ENCODE measurements at regions not wholly inside any gene's neighbourhood (a gene's known extent, or its start where the extent isn't known, plus 50 kb on each side); places are given as distances from the start of the nearest gene placed in this dataset.

DNA sequence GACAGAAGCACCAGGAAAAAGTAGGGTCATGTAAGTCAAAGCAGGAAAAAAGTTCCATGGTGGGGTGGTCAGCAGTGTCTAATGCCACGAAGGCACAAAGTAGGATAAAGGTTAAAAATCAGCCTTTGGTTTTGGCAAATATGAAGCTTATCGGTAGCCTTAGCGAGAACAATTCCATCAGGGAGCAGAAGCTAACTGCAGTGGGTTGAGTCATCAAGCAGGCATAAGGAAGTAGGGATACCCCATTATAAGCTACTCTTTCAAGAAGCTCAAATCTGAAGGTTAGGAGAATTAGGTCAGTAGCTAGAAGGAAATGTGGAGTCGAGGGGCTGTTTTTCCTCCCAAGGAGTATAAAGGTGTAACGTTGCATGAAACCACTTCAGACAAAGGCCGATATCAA is 57.5 kb upstream of the USPL1 start:
- H3K36me3 ChIP-seq = no peaks in the 10 kb centered on the region
- no peak overlapping the region for H3K4me3 ChIP-seq
- DNase-seq (ENCODE audit: low spot score in 2 of 2) = no peak
- no peak overlapping the region for H3K27ac ChIP-seq
- H3K27me3 ChIP-seq = no peaks in the 10 kb centered on the region
- WGBS, 2 donors = 75 to 85% methylated on average over 6 of the region's 6 CpGs
- TF ChIP-seq, protein P1, sequence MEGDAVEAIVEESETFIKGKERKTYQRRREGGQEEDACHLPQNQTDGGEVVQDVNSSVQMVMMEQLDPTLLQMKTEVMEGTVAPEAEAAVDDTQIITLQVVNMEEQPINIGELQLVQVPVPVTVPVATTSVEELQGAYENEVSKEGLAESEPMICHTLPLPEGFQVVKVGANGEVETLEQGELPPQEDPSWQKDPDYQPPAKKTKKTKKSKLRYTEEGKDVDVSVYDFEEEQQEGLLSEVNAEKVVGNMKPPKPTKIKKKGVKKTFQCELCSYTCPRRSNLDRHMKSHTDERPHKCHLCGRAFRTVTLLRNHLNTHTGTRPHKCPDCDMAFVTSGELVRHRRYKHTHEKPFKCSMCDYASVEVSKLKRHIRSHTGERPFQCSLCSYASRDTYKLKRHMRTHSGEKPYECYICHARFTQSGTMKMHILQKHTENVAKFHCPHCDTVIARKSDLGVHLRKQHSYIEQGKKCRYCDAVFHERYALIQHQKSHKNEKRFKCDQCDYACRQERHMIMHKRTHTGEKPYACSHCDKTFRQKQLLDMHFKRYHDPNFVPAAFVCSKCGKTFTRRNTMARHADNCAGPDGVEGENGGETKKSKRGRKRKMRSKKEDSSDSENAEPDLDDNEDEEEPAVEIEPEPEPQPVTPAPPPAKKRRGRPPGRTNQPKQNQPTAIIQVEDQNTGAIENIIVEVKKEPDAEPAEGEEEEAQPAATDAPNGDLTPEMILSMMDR (IDR thresholded peaks at IDR 0.05) = no peak
- TF ChIP-seq POLR2A (IDR thresholded peaks at IDR 0.05) = no peak
- no peak for TF ChIP-seq EP300 (IDR thresholded peaks at IDR 0.05)
- H3K4me1 ChIP-seq = no peaks in the 10 kb centered on the region
- H3K9me3 ChIP-seq = no peaks in the 10 kb centered on the region

DNA sequence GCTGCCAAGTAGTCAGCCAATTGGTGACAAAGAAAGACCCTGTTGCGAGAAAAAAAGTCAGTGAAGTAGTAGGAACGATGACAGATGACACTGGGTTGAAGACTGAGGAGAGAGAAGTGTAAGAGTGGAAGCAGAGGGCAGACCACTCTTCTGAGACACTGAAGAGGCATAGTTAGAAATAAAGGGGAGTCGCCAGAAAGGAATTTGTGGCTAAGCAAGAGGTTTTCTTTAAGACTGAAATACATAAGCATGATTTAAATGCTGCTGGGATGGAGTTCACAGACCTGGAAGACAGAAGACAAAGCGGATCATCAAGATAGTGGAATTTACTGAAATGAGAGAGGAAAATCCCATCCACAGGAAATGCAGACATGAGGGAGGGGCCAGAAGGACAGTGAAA is 56.2 kb upstream of the USPL1 start:
- no peak for TF ChIP-seq POLR2A (IDR thresholded peaks at IDR 0.05)
- TF ChIP-seq, protein P1 (IDR thresholded peaks at IDR 0.05) = no peak
- no peak for TF ChIP-seq EP300 (IDR thresholded peaks at IDR 0.05)
- no peak overlapping the region for H3K27ac ChIP-seq
- no peaks in the 10 kb centered on the region for H3K4me1 ChIP-seq
- 83% methylated on average over 4 of the region's 4 CpGs for WGBS, 2 donors
- H3K27me3 ChIP-seq = no peaks in the 10 kb centered on the region
- no peaks in the 10 kb centered on the region for H3K36me3 ChIP-seq
- H3K9me3 ChIP-seq = no peaks in the 10 kb centered on the region
- H3K4me3 ChIP-seq = no peak overlapping the region
- no peak for DNase-seq (ENCODE audit: low spot score in 2 of 2)

DNA sequence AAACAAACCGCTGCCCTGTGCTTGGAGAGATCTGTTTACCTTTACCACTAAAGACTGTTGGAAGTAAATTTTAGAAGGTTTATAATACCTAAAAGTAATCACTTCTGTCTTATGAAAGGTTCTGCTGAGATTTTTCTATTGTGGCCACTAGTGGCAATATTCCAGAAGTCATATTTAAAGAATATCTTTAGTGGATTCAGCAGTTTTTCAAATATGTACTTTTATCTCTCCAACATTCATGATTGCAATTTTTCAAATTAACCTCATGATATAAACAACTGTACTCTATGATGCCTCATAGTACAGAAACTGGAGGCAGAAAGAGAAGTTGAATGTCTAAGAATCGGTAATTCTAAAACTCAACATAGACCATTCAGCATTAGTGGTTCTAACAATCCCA is 53.2 kb upstream of the USPL1 start:
- H3K4me1 ChIP-seq = peaks cover 0 to 3% (median 0%) of the 10 kb centered on the region in 4 donors
- no peaks in the 10 kb centered on the region for H3K27me3 ChIP-seq
- DNase-seq (ENCODE audit: low spot score in 2 of 2) = no peak
- H3K9me3 ChIP-seq = no peaks in the 10 kb centered on the region
- no peaks in the 10 kb centered on the region for H3K36me3 ChIP-seq
- no peak overlapping the region for H3K27ac ChIP-seq
- H3K4me3 ChIP-seq = no peak overlapping the region
- WGBS, 2 donors = 71 to 91% methylated on average over 2 of the region's 2 CpGs
- TF ChIP-seq, protein P1 (IDR thresholded peaks at IDR 0.05) = no peak
- TF ChIP-seq POLR2A (IDR thresholded peaks at IDR 0.05) = no peak
- no peak for TF ChIP-seq EP300 (IDR thresholded peaks at IDR 0.05)

DNA sequence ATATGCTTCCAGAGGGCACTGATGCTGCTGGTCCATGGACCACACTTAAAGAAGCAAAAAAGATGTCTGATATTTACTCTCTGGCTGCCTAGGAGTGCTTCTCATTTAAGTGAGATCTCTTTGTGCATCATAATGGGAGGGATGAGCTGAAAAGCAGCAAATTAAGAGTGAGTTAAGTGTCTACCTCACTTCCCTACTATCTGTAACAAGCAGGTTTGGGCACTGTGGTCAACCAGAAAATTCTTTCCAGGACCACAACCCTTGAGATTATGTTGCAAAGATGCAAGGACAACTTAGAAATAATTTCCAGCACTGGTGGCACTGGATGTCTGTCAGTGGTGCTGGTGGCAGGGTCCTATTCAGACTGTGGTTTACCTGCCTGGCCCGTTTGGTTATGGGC is 52.1 kb upstream of the USPL1 start:
- peaks cover 0 to 15% (median 0%) of the 10 kb centered on the region in 4 donors for H3K4me1 ChIP-seq
- no peak for DNase-seq (ENCODE audit: low spot score in 2 of 2)
- no peak overlapping the region for H3K4me3 ChIP-seq
- no peaks in the 10 kb centered on the region for H3K27me3 ChIP-seq
- no peak overlapping the region for H3K27ac ChIP-seq
- TF ChIP-seq, protein P1 (IDR thresholded peaks at IDR 0.05) = no peak
- no peak for TF ChIP-seq POLR2A (IDR thresholded peaks at IDR 0.05)
- no peak for TF ChIP-seq EP300 (IDR thresholded peaks at IDR 0.05)
- 67 to 100% methylated on average over 1 of the region's 1 CpG for WGBS, 2 donors
- no peaks in the 10 kb centered on the region for H3K36me3 ChIP-seq
- H3K9me3 ChIP-seq = no peaks in the 10 kb centered on the region

DNA sequence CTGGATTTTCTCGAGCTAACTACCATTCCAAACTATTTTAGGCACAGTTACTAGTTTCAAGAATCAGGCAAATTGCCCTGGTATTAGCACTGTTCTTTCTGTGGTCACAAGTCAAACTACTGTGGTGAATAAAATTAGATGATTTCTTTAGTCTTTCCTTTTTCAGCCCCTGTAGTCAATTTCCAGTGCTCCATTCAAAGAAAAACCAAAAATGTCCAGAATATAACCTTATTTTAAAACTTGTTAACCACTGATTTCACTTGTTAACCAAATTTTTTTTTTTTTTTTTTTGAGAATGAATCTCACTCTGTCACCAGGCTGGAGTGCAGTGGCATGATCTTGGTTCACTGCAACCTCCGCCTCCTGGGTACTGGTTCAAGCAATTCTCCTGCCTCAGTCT is 50.6 kb upstream of the USPL1 start:
- no peak overlapping the region for H3K27ac ChIP-seq
- H3K4me3 ChIP-seq = no peak overlapping the region
- peaks cover 0 to 27% (median 3%) of the 10 kb centered on the region in 4 donors for H3K4me1 ChIP-seq
- H3K27me3 ChIP-seq = no peaks in the 10 kb centered on the region
- 78 to 83% methylated on average over 2 of the region's 2 CpGs for WGBS, 2 donors
- TF ChIP-seq, protein P1 (IDR thresholded peaks at IDR 0.05) = no peak
- TF ChIP-seq EP300 (IDR thresholded peaks at IDR 0.05) (no peak), POLR2A (IDR thresholded peaks at IDR 0.05) (no peak)
- DNase-seq (ENCODE audit: low spot score in 2 of 2) = no peak
- H3K36me3 ChIP-seq = no peaks in the 10 kb centered on the region
- H3K9me3 ChIP-seq = no peaks in the 10 kb centered on the region
